ENCODE measurements at regions not wholly inside any gene's neighbourhood (a gene's known extent, or its start where the extent isn't known, plus 50 kb on each side); places are given as distances from the start of the nearest gene placed in this dataset.
"Not testable (repeated sequence)": the region's sequence is repeated elsewhere in the genome, so short reads cannot be mapped to it uniquely, and the experiment has no call there.

DNA sequence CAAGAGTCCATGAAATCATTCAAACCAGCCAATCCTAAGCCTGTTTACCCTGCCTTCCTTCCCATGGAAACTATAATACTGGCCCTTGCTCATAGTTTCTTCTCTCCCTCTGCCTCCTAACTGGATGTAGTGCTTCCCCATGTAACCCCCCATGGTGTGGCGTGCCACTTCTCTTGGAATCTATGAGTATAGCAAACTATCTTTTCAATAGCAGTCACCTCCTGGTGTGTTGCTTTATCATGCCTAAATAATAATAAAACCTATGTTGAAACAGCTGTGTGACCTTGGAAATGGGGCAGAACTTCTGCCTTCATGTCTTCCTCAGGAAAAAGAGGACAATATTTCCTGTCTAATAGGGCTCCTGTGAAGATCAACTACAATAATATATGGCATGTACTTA, 234.8 kb upstream of the EDNRA start:
- DNase-seq (ENCODE audit: low spot score): no peak

DNA sequence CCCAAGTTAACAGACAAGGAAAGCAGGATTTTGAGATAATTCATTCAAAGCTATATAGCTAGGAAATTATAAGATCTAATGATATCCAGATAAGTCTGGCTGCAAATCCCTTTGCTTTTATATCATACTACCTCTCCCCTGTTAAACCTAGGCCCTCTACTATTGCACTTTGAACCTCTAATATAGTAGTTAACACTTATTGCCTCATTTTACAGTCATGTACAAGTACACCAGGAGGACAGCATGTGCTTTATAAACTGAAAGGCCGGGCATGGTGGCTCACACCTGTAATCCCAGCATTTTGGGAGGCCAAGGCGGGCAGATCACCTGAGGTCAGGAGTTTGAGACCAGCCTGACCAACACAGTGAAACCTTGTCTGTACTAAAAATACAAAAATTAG, 234.4 kb upstream of the EDNRA start:
- not testable (repeated sequence) for DNase-seq (ENCODE audit: low spot score)

DNA sequence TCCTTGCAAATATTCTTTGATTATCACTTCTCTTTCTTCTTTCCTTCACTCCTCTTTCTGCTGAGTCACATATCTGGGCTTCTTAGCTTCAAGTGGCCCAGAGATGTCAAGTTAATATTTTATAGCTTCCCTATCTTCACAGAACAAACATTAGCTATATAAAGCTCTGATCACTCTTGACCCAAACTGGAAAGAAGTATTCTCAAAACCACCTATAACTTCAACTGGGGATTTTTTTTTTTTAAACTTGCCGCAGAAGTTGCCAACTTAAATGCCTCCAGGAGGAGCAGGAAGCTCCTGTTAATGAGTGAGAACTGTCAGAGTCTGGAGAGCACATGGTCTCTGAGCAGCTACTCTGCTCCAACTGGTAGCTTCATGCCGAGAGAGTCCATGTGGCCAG, 233.3 kb upstream of the EDNRA start:
- DNase-seq (ENCODE audit: low spot score): no peak

DNA sequence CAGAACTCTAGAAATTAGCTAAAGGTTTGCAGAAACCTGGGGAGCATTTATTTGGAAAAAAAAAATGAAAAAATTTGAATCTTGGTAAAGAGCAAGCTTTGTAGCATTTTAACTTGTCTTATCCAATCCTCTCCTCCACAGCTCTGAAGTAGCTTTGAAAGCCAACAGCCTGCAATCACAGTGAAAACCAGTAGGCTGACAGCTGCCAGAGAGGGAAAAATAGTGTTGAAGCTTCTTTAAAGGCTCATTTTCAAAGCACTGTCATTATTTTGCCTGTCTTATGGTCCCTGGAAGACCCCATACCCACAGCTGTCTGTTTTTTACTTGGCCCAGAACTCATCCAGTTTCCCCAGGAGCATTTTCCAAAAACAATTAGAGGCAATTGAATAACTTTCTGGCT, 230.8 kb upstream of the EDNRA start:
- no peak for DNase-seq (ENCODE audit: low spot score)

DNA sequence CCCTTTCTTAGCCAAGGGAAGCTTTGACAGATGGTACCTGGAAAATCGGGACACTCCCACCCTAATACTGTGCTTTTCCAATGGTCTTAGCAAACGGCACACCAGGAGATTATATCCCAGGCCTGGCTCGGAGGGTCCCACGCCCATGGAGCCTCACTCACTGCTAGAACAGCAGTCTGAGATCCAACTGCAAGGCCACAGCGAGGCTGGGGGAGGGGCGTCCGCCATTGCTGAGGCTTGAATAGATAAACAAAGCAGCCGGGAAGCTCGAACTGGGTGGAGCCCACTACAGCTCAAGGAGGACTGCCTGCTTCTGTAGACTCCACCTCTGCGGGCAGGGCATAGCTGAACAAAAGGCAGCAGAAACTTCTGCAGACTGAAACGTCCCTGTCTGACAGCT, 225.6 kb upstream of the EDNRA start:
- DNase-seq (ENCODE audit: low spot score): not testable (repeated sequence)

DNA sequence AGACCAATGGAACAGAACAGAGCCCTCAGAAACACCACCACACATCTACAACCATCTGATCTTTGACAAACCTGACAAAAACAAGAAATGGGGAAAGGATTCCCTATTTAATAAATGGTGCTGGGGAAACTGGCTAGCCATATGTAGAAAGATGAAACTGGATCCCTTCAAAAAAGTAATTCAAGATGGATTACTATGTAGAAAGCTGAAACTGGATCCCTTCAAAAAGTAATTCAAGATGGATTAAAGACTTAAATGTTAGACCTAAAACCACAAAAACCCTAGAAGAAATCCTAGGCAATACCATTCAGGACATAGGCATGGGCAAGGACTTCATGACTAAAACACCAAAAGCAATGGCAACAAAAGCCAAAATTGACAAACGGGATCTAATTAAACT, 221.6 kb upstream of the EDNRA start:
- DNase-seq (ENCODE audit: low spot score): not testable (repeated sequence)

DNA sequence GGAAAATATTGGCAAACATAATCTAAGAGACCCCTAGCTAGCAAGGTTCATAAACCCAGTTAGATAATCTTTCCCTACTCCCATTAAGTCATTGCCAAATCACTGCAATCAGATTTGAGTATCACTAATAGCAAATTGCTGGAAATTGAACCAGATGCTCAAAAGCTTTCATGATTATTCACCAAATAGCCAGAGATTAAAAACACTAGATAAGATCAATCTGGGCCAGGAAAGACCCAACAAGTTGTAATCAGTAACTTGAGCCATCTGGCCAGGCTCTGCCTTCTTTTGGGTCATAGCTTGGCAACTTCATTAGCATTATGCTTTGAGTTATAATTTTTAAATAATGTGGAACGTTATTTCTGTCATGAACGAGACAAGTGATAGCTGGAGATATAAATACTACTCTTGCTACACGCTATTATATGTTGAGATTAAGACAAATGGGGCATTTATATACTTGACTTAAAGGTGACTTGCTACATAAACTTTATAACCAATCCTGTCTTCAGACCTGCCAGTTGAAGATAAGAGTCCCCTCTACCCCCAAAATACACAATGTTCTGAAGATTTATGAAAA, 196.6 kb upstream of the EDNRA start:
- DNase-seq (ENCODE audit: low spot score): no peak

DNA sequence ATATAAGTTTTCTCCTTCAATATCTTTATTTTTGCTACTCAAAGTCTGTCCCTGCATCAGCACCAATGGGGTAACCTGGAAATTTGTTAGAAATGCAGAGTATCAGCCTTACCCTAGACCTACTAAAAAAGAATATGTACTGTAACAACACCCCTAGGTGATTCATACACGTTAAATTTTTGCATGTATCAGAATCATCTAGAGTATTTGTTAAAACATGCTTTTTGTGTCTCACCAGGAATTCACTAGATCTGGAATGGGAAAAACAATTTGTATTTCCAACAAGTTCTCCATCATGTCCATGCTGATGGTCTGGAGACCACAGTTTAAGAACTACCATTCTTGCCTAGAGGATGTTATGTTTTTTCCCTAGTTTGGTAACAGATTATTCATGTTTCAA, 196.0 kb upstream of the EDNRA start:
- no peak for DNase-seq (ENCODE audit: low spot score)

DNA sequence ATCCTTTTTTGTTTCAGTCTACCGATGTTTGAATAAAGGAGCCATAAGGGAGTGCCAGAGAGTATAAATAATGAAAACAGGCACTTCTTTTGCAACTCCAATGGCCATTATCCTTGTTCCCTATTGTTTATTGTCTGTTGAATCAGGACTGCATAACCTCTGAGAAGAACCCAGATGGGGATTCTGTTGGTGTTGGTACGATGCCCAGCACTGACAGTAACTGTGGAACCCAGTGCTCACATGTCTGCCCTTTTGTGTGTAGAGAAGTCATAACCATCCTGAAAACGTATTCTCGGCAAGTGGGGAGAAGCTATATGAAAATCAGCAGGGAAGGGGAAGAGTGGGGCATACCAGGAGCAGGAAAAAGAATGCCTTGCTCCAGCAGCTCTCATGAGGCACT, 195.1 kb upstream of the EDNRA start:
- no peak for DNase-seq (ENCODE audit: low spot score)

DNA sequence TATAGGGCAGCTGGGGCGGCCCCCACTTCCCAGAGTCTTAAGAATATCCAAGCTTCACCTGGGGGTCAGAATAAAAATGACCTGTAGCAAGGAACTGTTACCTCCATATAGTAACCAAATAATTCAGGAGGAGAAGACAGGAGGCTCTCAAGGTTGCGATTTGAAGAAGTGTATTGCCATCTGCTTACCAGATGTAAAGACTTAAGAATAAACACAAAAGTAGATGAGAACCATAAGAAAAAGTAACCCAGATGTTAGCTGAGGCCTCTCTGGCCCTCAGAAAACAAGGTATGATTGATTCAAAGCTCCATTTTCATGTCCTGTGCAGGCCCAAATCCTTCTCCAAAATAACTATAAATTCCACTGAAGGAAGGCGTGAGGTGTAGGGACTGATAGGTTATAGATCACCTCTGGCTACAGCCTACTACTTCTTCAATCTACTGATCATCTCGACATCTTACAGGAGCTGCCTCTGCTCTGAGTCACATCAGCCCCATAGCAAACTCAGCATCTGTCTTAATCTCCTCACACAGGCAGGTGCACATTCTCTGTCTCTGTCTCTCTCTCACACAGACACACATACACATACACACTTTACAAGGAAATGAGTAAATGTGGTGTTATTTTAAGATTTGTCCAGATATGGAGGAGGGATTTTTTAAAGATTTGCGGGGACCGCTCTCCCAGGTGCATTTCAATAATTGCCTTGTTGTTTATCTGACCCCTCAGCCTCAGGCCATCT, 193.9 kb upstream of the EDNRA start:
- no peak for DNase-seq (ENCODE audit: low spot score)

DNA sequence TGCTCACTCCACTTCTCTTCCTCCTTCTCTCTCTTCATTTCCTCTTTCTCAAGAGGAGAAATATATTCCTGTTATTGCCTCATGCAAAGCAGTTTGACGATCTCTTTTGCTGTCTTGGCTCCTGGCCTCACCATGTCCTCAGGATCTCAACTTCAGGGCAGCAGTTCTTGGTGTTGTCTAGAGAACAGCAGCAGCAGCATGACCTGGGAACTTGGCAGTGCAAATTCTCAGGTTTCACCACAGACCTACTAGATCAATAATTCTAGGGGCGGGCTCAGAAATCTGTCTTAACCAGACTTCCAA, 193.4 kb upstream of the EDNRA start:
- DNase-seq (ENCODE audit: low spot score): no peak

DNA sequence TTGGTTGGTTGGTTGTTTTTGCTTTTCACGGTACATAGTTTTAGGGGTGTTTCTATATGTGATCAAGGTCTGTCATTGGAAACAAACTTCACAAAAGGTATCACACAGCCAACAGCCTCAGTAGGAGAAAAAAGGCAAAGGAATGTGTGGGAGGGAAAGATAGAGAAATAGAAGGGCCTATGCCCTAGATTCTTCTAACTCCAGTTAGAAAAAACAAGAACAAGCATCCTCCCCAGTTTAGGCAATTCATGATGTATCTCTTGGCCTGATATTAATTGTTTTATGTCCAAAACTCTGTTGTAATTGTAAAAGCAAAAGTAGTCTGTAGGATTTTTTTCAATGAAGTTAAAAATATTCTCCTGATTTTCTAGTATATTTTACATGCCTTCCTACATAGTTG, 192.4 kb upstream of the EDNRA start:
- no peak for DNase-seq (ENCODE audit: low spot score)

DNA sequence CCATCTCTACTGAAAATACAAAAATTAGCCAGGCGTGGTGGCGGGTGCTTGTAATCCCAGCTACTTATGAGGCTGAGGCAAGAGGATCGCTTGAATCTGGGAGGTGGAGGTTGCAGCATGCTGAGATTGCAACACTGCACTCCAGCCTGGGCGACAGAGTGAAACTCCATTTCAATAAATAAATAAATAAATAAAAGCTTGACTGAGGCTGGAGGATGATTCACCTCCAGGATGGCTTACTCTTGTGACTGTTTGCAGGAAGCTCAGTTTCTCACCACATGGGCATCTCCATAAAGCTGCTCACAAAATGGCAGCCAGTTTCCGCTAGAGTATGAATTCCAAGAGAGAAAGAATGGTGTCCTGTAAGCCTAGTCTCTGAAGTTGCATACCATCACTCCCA, 191.7 kb upstream of the EDNRA start:
- no peak for DNase-seq (ENCODE audit: low spot score)

DNA sequence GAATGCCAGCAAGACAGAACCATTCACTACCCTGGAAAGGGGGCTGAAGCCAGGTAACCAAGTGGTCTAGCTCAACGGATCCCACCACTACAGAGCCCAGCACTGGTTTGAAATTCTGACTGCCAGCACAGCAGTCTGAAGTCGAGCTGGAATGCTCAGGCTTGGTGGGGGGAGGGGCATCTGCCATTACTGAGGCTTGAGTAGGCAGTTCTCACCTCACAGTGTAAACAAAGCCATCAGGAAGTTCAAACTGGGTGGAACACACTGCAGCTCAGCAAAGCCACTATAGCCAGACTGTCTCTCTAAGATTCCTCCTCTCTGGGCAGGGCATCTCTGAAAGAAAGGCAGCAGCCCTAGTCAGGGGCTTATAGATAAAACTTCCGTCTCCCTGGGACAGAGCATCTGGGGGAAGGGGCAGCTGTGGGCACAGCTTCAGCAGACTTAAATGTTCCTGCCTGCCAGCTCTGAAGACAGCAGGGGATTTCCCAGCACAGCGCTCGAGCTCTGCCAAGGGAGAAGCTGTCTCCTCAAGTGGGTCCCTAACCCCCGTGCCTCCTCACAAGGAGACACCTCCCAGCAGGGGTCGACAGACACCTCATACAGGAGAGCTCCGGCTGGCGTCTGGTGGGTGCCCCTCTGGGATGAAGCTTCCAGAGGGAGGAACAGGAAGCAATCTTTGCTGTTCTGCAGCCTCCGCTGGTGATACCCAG, 188.1 kb upstream of the EDNRA start:
- not testable (repeated sequence) for DNase-seq (ENCODE audit: low spot score)

DNA sequence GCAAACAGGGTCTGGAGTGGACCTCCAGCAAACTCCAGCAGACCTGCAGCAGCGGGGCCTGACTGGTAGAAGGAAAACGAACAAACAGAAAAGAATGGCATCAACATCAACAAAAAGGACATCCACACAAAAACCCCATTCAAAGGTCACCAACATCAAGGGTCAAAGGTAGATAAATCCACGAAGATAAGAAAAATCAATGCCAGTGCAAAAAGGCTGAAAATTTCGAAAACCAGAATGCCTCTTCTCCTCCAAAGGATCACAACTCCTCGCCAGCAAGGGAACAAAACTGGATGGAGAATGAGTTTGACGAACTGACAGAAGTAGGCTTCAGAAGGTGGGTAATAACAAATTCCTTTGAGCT, 187.6 kb upstream of the EDNRA start:
- not testable (repeated sequence) for DNase-seq (ENCODE audit: low spot score)

DNA sequence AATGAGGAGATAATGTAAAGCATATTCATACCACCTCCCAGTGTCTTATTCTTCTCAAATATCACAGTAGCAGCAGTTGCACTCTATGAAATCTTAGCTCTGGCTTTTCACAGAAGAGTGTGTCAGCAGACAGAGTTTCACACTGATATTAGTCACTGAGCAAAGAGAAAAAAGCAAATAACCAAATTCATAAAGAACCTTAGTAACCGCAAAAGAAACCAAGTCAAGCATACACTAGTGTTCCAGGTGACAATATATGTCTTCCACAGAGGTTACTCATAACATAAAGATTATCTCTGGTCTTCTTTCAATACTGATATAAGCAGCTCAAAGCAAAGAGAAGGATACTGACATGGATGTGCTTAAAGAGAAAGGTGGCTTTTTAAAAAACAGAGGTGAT, 181.7 kb upstream of the EDNRA start:
- DNase-seq (ENCODE audit: low spot score): no peak

DNA sequence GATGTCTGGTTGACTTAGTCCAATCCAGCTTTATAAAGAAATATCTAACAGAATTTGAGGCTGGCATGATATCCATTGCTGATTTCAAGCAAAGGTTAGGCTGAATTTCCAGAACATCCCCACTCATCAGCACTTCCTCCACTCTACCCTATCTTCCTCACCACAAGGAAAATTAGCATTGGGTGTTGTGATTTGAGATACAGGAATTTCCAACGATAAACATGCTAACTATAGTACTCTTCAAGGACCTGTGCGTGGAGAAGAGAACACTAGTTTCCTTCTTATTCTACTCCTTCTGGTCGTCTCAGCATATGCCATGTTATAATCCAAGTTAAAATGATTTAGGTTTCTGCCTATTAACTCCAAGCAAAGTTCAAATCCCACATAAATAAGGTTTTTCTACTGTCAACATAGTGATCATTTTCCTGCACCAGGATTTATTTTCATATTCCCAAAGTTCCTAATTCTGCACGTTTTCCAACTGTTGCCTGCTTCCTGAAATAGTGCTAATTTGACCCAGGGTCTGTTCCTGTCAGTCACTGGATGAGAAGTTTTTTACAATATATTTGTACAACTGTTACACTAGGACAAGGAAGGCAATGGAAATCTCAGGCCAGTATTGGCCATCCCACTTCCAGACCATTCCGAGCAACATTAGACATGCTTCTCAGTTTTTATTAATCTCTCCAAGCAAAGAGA, 177.6 kb upstream of the EDNRA start:
- DNase-seq (ENCODE audit: low spot score): no peak

DNA sequence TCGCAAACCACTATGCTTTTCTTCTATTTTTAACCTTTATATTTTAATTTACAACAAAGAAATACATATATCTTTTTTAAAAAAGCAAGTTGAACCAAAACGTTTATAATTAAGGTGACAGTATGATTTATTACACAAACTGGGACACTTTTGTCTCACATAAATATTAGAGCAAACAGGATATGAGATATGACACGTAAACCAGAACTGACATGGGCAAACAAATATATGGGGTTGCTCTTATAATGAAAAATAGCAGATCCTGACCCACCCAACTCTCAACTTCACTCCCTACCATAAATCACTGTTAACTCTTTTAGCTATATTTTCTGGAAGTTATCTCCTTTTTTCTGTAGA, 177.0 kb upstream of the EDNRA start:
- DNase-seq (ENCODE audit: low spot score): no peak

DNA sequence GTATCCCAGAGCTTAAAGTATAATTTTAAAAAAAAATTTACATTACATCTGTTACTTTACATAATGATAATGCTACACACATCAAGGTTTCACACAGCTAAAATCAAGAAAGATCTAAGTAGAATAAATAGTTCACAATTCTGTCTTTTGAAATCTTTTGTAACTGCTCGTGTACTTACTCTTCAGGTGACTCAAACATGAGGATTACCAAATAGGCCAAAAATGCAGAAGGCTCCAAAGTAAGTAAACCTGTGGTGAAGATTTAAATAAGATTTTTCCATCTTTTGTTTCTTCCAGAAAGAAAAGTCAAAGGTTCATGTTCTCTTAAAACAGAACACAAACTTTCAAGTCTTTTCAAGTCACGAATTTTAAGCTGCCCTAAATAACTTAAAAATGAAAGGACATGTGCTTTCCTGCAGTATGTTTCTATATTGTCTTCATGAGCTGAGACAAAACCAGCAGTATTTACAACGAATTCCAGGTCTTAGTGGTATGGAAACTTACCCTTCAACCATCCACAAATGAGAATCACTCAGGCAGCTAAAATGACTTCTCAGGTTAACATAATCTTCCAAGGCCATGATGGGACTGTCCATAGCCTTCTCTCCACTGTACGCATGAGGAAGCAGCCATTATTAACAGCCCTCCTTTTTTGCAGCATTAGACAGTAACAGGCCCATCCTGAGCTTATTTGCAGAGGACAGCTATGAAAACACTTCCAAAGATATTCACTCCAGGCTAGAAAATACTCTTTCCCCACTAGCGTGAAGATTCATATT, 172.8 kb upstream of the EDNRA start:
- no peak for DNase-seq (ENCODE audit: low spot score)

DNA sequence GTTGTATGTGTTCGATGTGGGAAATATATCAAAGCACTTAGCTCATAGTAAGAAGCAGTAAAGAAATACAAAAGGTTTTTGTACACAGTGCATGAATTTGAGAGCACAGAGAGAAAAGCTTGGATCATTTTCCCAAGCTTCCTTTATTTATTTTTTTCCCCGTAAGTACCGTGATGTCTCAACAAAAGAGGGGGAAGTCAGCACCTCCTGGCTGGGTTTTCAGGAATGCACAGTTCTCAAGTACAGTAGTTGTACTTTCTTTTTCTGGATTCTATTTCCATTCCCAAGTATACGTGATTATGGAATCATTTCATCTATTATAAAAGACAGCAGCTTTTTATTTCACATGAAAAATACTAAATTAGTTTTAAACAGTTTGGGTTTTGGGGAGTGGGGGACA, 171.5 kb upstream of the EDNRA start:
- DNase-seq (ENCODE audit: low spot score): no peak

DNA sequence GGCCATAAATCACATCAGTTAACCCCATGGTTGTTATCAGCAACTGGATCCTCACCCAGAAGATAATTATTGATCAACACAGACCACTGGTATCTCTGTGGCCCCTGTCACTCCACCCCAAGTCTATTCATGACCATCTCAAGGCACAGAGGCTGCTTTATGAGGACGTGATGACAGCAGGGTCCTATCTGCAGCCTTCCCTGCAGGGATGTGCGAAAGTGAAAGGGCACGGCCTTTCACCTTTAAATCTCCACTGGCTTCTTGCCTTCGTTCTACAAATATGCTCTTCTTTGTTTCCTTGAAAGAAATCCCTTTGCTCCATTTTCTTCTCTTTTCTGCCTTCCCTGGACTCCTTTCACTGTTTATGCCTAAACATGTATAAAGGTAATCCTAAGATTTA, 170.6 kb upstream of the EDNRA start:
- no peak for DNase-seq (ENCODE audit: low spot score)

DNA sequence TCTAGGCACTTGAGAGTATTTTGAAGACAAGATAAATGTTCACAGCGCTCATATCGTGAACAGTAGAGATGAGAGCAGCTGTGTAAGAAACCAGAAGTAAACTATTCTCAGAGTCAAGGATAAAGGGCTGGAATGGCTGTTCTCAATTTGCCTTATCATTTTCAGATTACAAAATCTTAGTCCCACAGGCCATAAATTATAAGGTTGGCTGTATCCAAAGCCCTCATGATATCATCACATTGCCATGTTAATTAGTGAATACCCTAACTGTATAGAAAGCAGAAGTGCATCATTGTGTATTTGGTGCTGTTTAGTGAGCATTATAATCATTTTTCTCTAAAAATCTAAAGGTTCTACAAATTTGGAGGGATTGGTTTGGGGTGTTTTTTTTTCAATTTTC, 168.9 kb upstream of the EDNRA start:
- no peak for DNase-seq (ENCODE audit: low spot score)

All from GM03348 (cell line).